ENCODE measurements at regions not wholly inside any gene's neighbourhood (a gene's known extent, or its start where the extent isn't known, plus 50 kb on each side); places are given as distances from the start of the nearest gene placed in this dataset.

- Histone ChIP-seq H3K9me3 (ENCODE audit: control insufficient read depth, insufficient read depth, low read depth, low read length) (no peaks in the 10 kb centered on the region), H3K4me1 (ENCODE audit: control insufficient read depth, insufficient read depth, low read length) (no peaks in the 10 kb centered on the region), H3K4me3 (ENCODE audit: low read depth in 2 of 2, low read length in 2 of 2) (no peak overlapping the region), H3K27ac (ENCODE audit: low read length) (no peak overlapping the region), H3K36me3 (ENCODE audit: control insufficient read depth, insufficient read depth, low read length) (no peaks in the 10 kb centered on the region), H3K27me3 (ENCODE audit: control insufficient read depth, insufficient read depth, low read length) (no peaks in the 10 kb centered on the region)
- ChIA-PET CTCF (interaction anchor here (0.6 kb wide), 1 partner anchor 43 kb away, joined by 3 read pairs; no protein-coding TSS in a partner anchor), POLR2A (no interaction called here)
- DNase-seq (ENCODE audit: low read depth, low spot score) (no peak), ATAC-seq (no peak)
- no TSS peak for BruUV-seq (replicated peaks)
- TF ChIP-seq, protein P1, sequence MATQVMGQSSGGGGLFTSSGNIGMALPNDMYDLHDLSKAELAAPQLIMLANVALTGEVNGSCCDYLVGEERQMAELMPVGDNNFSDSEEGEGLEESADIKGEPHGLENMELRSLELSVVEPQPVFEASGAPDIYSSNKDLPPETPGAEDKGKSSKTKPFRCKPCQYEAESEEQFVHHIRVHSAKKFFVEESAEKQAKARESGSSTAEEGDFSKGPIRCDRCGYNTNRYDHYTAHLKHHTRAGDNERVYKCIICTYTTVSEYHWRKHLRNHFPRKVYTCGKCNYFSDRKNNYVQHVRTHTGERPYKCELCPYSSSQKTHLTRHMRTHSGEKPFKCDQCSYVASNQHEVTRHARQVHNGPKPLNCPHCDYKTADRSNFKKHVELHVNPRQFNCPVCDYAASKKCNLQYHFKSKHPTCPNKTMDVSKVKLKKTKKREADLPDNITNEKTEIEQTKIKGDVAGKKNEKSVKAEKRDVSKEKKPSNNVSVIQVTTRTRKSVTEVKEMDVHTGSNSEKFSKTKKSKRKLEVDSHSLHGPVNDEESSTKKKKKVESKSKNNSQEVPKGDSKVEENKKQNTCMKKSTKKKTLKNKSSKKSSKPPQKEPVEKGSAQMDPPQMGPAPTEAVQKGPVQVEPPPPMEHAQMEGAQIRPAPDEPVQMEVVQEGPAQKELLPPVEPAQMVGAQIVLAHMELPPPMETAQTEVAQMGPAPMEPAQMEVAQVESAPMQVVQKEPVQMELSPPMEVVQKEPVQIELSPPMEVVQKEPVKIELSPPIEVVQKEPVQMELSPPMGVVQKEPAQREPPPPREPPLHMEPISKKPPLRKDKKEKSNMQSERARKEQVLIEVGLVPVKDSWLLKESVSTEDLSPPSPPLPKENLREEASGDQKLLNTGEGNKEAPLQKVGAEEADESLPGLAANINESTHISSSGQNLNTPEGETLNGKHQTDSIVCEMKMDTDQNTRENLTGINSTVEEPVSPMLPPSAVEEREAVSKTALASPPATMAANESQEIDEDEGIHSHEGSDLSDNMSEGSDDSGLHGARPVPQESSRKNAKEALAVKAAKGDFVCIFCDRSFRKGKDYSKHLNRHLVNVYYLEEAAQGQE (IDR thresholded peaks at IDR 0.05; ENCODE audit: insufficient read depth in 1 of 2, low read depth in 2 of 2, low read length in 1 of 2), result no peak
- TF ChIP-seq SIN3A (IDR thresholded peaks at IDR 0.05; ENCODE audit: borderline replicate concordance, insufficient read depth, low read depth, low read length) (no peak), POLR2AphosphoS5 (IDR thresholded peaks at IDR 0.05; ENCODE audit: low read depth, low read length) (no peak)
- intact Hi-C loops (cut with micrococcal nuclease; ENCODE audit: unreplicated experiment) (no loop called here), in situ Hi-C loops (cut with HindIII; ENCODE audit: low pct_unique_long_range_greater_than_20kb, low sequenced_read_pairs) (no loop called here)
These were observed 313.2 kb downstream of the RAPGEF2 start for GRCh38 chr4:159416073-159416472.

DNA sequence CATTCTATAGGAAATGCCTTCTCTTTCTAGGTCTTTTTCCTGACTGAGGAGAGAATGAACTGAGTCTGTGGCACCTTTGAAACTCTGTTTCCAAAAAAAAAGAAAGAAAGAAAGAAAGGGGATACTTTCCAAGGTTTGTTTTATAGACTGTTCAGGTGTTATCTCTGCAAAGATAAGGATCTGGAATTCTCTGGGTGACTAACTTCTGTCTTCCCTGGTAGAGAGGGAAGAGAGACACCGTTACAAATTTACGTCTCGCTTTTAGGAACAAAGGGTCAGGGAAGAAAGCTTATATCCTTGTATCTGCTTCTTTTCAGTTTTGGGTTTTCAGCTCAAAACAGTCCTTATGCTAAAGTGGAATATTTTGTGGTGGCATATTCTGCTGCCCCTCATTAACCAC is 314.1 kb downstream of the RAPGEF2 start:
- CTCF ChIA-PET, result no interaction called here
- Histone ChIP-seq H3K4me1 (ENCODE audit: control insufficient read depth, insufficient read depth, low read length) (no peaks in the 10 kb centered on the region), H3K36me3 (ENCODE audit: control insufficient read depth, insufficient read depth, low read length) (no peaks in the 10 kb centered on the region), H3K9me3 (ENCODE audit: control insufficient read depth, insufficient read depth, low read depth, low read length) (no peaks in the 10 kb centered on the region), H3K4me3 (ENCODE audit: low read depth in 2 of 2, low read length in 2 of 2) (no peak overlapping the region), H3K27me3 (ENCODE audit: control insufficient read depth, insufficient read depth, low read length) (no peaks in the 10 kb centered on the region), H3K27ac (ENCODE audit: low read length) (no peak overlapping the region)
- no TSS peak for BruUV-seq (replicated peaks)
- TF ChIP-seq TCF7L2 (IDR thresholded peaks at IDR 0.05; ENCODE audit: low read depth, low read length) (no peak), SIN3A (IDR thresholded peaks at IDR 0.05; ENCODE audit: borderline replicate concordance, insufficient read depth, low read depth, low read length) (no peak), POLR2AphosphoS5 (IDR thresholded peaks at IDR 0.05; ENCODE audit: low read depth, low read length) (no peak), CTCF (IDR thresholded peaks at IDR 0.05) (no peak)
- TF ChIP-seq, protein P1 (IDR thresholded peaks at IDR 0.05; ENCODE audit: insufficient read depth in 1 of 2, low read depth in 2 of 2, low read length in 1 of 2), result no peak
- in situ Hi-C loops (cut with HindIII; ENCODE audit: low pct_unique_long_range_greater_than_20kb, low sequenced_read_pairs), result no loop called here
- intact Hi-C loops (cut with micrococcal nuclease; ENCODE audit: unreplicated experiment), result no loop called here
- POLR2A ChIA-PET, result no interaction called here
- ATAC-seq (no peak), DNase-seq (ENCODE audit: low read depth, low spot score) (no peak)

Data from Panc1 (cell line).